Mesendoderm (in vitro differentiated cells): ENCODE measurements at regions not wholly inside any gene's neighbourhood (a gene's known extent, or its start where the extent isn't known, plus 50 kb on each side); places are given as distances from the start of the nearest gene placed in this dataset.

Source experiments
- DNase-seq: peaks from one replicate; pipeline ENCODE4 v3.0.0; 2013
- H2AK5ac ChIP-seq: 2 replicates; pipeline ENCODE4 v1.6.1; 2013; ENCODE audit warnings: low read length, inconsistent platforms
- H2BK120ac ChIP-seq: 2 replicates; pipeline ENCODE4 v1.6.1; 2013; ENCODE audit warnings: low read depth, mild to moderate bottlenecking, low read length, moderate library complexity, mixed read lengths
- H2BK15ac ChIP-seq: replicated peaks from 2 replicates; pipeline ENCODE4 v1.6.1; 2013; ENCODE audit warnings: low read depth, mild to moderate bottlenecking, moderate library complexity
- H2BK5ac ChIP-seq: 2 replicates; pipeline ENCODE4 v1.6.1; 2013; ENCODE audit warnings: low read length, inconsistent platforms
- H3K18ac ChIP-seq: 2 replicates; pipeline ENCODE4 v1.6.1; 2013; ENCODE audit warnings: mild to moderate bottlenecking, low read length, mixed read lengths
- H3K23ac ChIP-seq: one replicate; pipeline ENCODE4 v1.6.1; 2013; ENCODE audit warnings: low read length
- H3K27ac ChIP-seq: 2 replicates; pipeline ENCODE4 v1.5.1; 2013; ENCODE audit warnings: low read depth, mild to moderate bottlenecking, inconsistent platforms, low read length, moderate library complexity
- H3K27me3 ChIP-seq: 2 replicates; pipeline ENCODE4 v1.6.1; 2013; ENCODE audit warnings: low read length, control low read depth, mild to moderate bottlenecking, inconsistent platforms; ENCODE audit not compliant: insufficient read depth, poor library complexity
- H3K36me3 ChIP-seq: 2 replicates; pipeline ENCODE4 v1.6.1; 2013; ENCODE audit warnings: low read length, inconsistent platforms; ENCODE audit not compliant: control insufficient read depth, insufficient read depth
- H3K4ac ChIP-seq: one replicate; pipeline ENCODE4 v1.6.1; 2013; ENCODE audit warnings: low read depth, mild to moderate bottlenecking, low read length, moderate library complexity
- H3K4me1 ChIP-seq: 2 replicates; pipeline ENCODE4 v1.6.1; 2013; ENCODE audit warnings: low read depth, low read length, inconsistent platforms; ENCODE audit not compliant: control insufficient read depth
- H3K4me2 ChIP-seq: 2 replicates; pipeline ENCODE4 v1.6.1; 2013; ENCODE audit warnings: low read length
- H3K4me3 ChIP-seq: 2 replicates; pipeline ENCODE4 v1.5.1; 2013; ENCODE audit warnings: mild to moderate bottlenecking, low read length
- H3K56ac ChIP-seq: one replicate; pipeline ENCODE4 v1.6.1; 2013; ENCODE audit warnings: low read length
- H3K79me1 ChIP-seq: 2 replicates; pipeline ENCODE4 v1.6.1; 2013; ENCODE audit warnings: low read length, inconsistent platforms
- H3K79me2 ChIP-seq: 2 replicates; pipeline ENCODE4 v1.6.1; 2013; ENCODE audit warnings: mild to moderate bottlenecking, low read length; ENCODE audit not compliant: control insufficient read depth, insufficient read depth
- H3K9ac ChIP-seq: 2 replicates; pipeline ENCODE4 v1.6.1; 2013; ENCODE audit warnings: low read length, inconsistent platforms
- H4K5ac ChIP-seq: one replicate; pipeline ENCODE4 v1.6.1; 2013; ENCODE audit warnings: low read length
- H4K8ac ChIP-seq: one replicate; pipeline ENCODE4 v1.6.1; 2013; ENCODE audit warnings: low read depth, mild to moderate bottlenecking, control low read depth, low read length, moderate library complexity
- WGBS: extraction: QIAGEN DNeasy Blood & Tissue Kit; methylation state at CpG from one replicate; pipeline ENCODE4 v1.1.7; 2013; ENCODE audit warnings: low lambda C conversion rate, missing lambda C conversion rate; ENCODE audit not compliant: insufficient coverage; ENCODE audit errors: extremely low coverage; 5-methylcytosine and 5-hydroxymethylcytosine counted together

DNA sequence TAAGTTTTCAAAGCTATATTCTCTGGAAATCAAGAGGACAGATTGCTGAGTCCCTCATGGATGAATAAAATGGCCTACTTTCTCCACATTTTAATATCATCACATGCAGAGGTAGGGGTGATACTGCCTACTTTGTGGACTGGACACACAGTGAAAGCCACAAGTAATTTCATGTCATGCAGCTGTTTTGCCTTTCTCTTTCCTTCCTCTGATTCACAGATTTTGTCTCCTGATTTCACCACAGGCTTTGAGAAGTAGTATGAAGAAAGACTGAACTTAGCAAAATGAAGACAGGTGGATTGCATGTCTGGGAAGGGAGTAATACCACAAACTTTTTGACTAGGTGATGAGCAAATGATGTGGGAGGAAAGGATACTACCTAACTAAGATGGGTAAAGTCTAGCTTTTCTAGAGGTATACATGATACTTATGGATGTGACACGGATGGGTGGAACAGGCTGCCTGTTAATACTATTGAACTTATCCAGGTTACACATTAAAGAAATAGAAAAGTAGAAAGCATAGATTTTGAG lies 478.4 kb upstream of the GOT2 start:
- H3K56ac ChIP-seq: no peak overlapping the region
- no peak overlapping the region for H3K23ac ChIP-seq
- no peaks in the 10 kb centered on the region for H3K27me3 ChIP-seq
- H4K8ac ChIP-seq: no peak overlapping the region
- no peak overlapping the region for H2BK120ac ChIP-seq
- H3K9ac ChIP-seq: no peak overlapping the region
- no peak overlapping the region for H2BK15ac ChIP-seq
- H3K36me3 ChIP-seq: no peaks in the 10 kb centered on the region
- H3K4ac ChIP-seq: no peak overlapping the region
- H3K79me2 ChIP-seq: no peaks in the 10 kb centered on the region
- no CpG with 5 or more reads among the region's 1 CpG for WGBS
- H3K18ac ChIP-seq: no peak overlapping the region
- H2BK5ac ChIP-seq: no peak overlapping the region
- H3K4me1 ChIP-seq: peaks cover 6% of the 10 kb centered on the region
- no peak overlapping the region for H3K4me2 ChIP-seq
- DNase-seq: no peak
- no peak overlapping the region for H4K5ac ChIP-seq
- no peak overlapping the region for H3K4me3 ChIP-seq
- no peaks in the 10 kb centered on the region for H3K79me1 ChIP-seq
- H2AK5ac ChIP-seq: peak overlapping the region; percentile 60
- H3K27ac ChIP-seq: no peak overlapping the region

- Histone ChIP-seq H3K27me3 (no peaks in the 10 kb centered on the region), H3K4me2 (no peak overlapping the region), H3K56ac (no peak overlapping the region), H4K8ac (no peak overlapping the region), H2BK5ac (no peak overlapping the region), H2BK120ac (no peak overlapping the region), H3K79me1 (no peaks in the 10 kb centered on the region), H3K4me3 (no peak overlapping the region), H2BK15ac (no peak overlapping the region), H3K4me1 (peaks cover 6% of the 10 kb centered on the region), H3K4ac (no peak overlapping the region), H3K18ac (no peak overlapping the region), H4K5ac (no peak overlapping the region), H3K79me2 (no peaks in the 10 kb centered on the region), H3K36me3 (no peaks in the 10 kb centered on the region), H2AK5ac (no peak overlapping the region), H3K23ac (no peak overlapping the region), H3K9ac (no peak overlapping the region), H3K27ac (no peak overlapping the region)
- no CpG with 5 or more reads among the region's 7 CpGs for WGBS
- peak; percentile 92 for DNase-seq
Measured at GRCh38 chr16:59210955-59211541, 476.9 kb upstream of the GOT2 start.

DNA sequence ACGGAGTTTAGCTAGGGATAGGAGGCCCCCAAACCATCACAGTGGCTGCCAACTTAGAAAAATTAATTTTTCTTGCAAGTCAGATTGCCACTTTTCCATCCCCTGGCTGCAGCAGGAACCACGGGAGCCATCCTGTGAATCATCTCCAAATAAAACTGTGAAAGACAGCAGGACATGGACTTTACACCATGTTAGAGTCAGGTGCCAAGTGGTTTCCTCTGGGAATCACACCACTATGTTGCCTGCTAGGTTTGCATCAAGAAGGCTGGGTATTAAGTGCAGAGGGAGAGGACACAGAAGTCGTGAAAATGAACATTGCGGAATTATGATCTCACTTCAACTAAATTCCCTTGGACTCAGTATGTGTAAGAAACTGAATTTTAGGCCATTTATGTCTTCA lies 471.3 kb upstream of the GOT2 start:
- Histone ChIP-seq H3K9ac (no peak overlapping the region), H2AK5ac (no peak overlapping the region), H3K27me3 (no peaks in the 10 kb centered on the region), H3K56ac (no peak overlapping the region), H2BK15ac (no peak overlapping the region), H2BK5ac (no peak overlapping the region), H3K36me3 (no peaks in the 10 kb centered on the region), H3K79me2 (no peaks in the 10 kb centered on the region), H3K4me1 (no peaks in the 10 kb centered on the region), H3K4me3 (no peak overlapping the region), H3K23ac (no peak overlapping the region), H4K5ac (no peak overlapping the region), H3K4ac (no peak overlapping the region), H2BK120ac (no peak overlapping the region), H3K27ac (no peak overlapping the region), H3K18ac (no peak overlapping the region), H4K8ac (no peak overlapping the region), H3K79me1 (no peaks in the 10 kb centered on the region), H3K4me2 (no peak overlapping the region)
- no CpG with 5 or more reads among the region's 4 CpGs for WGBS
- DNase-seq: no peak

DNA sequence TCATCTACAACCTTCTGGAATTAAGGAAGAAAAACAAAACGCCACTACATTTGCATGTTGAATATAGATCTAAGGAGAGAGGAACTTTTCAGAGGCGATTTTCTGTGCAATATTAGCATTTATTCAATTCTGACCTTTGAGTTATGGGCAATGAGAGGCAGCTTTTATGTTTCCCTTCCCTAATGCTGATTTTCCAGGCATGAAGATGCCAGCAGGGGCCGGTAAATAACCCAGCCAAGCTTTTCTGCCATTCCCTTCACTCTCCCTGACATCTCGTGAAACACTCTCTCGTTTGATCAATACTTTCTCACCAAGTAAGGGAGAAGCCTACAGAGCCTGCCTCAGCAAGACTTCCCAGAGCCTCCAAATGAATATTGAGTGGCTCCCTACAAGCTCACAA lies 470.5 kb upstream of the GOT2 start:
- Histone ChIP-seq H3K79me1 (no peaks in the 10 kb centered on the region), H2BK5ac (no peak overlapping the region), H3K23ac (no peak overlapping the region), H4K5ac (no peak overlapping the region), H4K8ac (no peak overlapping the region), H3K4ac (no peak overlapping the region), H2BK120ac (no peak overlapping the region), H3K4me1 (no peaks in the 10 kb centered on the region), H3K36me3 (no peaks in the 10 kb centered on the region), H3K27me3 (no peaks in the 10 kb centered on the region), H3K4me3 (no peak overlapping the region), H3K79me2 (no peaks in the 10 kb centered on the region), H3K4me2 (no peak overlapping the region), H3K27ac (no peak overlapping the region), H2AK5ac (no peak overlapping the region), H3K18ac (no peak overlapping the region), H3K9ac (no peak overlapping the region), H3K56ac (no peak overlapping the region), H2BK15ac (no peak overlapping the region)
- WGBS: no CpG with 5 or more reads among the region's 5 CpGs
- DNase-seq: no peak

DNA sequence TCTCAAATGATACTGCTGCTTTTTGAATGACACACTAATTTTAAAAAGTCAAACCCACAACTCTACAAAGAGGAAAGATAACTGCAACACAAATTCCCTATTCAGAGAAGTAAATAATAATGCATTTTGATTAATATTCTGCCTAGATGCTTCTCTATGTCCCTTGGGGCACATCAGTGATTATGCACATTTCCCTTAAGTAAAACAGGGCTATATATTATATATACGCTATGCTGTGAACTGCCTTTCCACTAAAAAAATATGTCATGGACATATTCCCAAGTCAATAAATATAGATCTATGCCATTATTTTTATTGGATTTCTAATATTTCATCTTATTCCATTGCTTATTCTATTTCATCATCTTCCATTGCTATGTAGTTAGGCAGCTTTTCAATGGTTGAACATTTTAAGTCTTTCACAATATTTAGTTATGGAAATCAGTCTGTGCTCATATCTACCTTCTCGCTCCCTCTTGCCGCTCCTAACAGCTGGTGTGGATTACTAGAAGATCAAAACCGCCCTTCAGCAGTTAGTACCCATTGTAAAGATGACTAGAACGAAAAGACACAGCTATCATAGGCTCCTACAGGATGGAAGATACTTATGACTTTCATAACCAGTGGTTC lies 468.2 kb upstream of the GOT2 start:
- Histone ChIP-seq H4K8ac (no peak overlapping the region), H3K9ac (no peak overlapping the region), H3K79me1 (no peaks in the 10 kb centered on the region), H3K18ac (no peak overlapping the region), H3K56ac (no peak overlapping the region), H2BK120ac (no peak overlapping the region), H3K4me1 (no peaks in the 10 kb centered on the region), H2BK5ac (no peak overlapping the region), H3K4me3 (no peak overlapping the region), H3K36me3 (no peaks in the 10 kb centered on the region), H3K23ac (no peak overlapping the region), H3K27me3 (no peaks in the 10 kb centered on the region), H4K5ac (no peak overlapping the region), H3K4ac (no peak overlapping the region), H3K4me2 (no peak overlapping the region), H3K79me2 (no peaks in the 10 kb centered on the region), H2AK5ac (no peak overlapping the region), H2BK15ac (no peak overlapping the region), H3K27ac (no peak overlapping the region)
- WGBS: no CpG with 5 or more reads among the region's 5 CpGs
- no peak for DNase-seq

DNA sequence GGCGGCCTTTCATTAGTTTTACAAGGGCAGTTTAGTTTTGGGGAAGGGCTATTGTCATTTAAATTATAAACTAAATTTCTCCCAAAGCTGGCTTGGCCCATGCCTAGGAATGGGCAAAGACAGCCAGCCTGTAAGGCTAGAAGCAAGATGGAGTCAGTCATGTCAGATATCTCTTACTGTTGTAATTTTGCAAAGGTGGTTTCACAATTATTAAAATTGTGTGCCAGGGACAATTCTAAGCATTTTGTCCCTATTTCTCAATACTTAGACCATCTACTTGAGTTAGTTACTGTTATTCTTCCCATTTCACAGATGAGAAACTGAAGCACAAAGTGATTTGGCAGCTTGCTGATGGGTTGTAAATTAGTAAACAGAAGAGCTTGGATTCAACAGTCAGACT lies 467.7 kb upstream of the GOT2 start:
- H2AK5ac ChIP-seq: no peak overlapping the region
- H3K4ac ChIP-seq: no peak overlapping the region
- no peaks in the 10 kb centered on the region for H3K36me3 ChIP-seq
- H3K18ac ChIP-seq: no peak overlapping the region
- no peak overlapping the region for H2BK5ac ChIP-seq
- H3K27ac ChIP-seq: no peak overlapping the region
- H3K56ac ChIP-seq: no peak overlapping the region
- H4K5ac ChIP-seq: no peak overlapping the region
- H3K23ac ChIP-seq: no peak overlapping the region
- DNase-seq: no peak
- no peak overlapping the region for H3K4me3 ChIP-seq
- WGBS: no CpG with 5 or more reads among the region's 1 CpG
- no peaks in the 10 kb centered on the region for H3K79me2 ChIP-seq
- H2BK15ac ChIP-seq: no peak overlapping the region
- H4K8ac ChIP-seq: no peak overlapping the region
- H3K27me3 ChIP-seq: no peaks in the 10 kb centered on the region
- H3K79me1 ChIP-seq: no peaks in the 10 kb centered on the region
- H3K4me1 ChIP-seq: no peaks in the 10 kb centered on the region
- H3K9ac ChIP-seq: no peak overlapping the region
- H3K4me2 ChIP-seq: no peak overlapping the region
- H2BK120ac ChIP-seq: no peak overlapping the region
